Loucy (cell line): ENCODE measurements at regions not wholly inside any gene's neighbourhood (a gene's known extent, or its start where the extent isn't known, plus 50 kb on each side); places are given as distances from the start of the nearest gene placed in this dataset.

ENCODE experiments used
- H2AFZ ChIP-seq: fragments of 200-600 bp; sonication (generic); 2 replicates; pipeline ENCODE4 v1.6.0; 2016; ENCODE audit warnings: antibody characterized with exemption, mild to moderate bottlenecking, low read length, moderate library complexity
- H3F3A ChIP-seq: fragments of 200-600 bp; 2 replicates; pipeline ENCODE4 v1.6.0; 2016; ENCODE audit warnings: antibody characterized with exemption, low read depth, mild to moderate bottlenecking
- H3K27me3 ChIP-seq: fragments of 200-600 bp; sonication (generic); 2 replicates; pipeline ENCODE4 v1.6.1; 2014; ENCODE audit warnings: low read length, mild to moderate bottlenecking; ENCODE audit not compliant: insufficient read depth, poor library complexity, severe bottlenecking
- H3K36me3 ChIP-seq: fragments of 200-600 bp; sonication (generic); 2 replicates; pipeline ENCODE4 v1.6.1; 2016; ENCODE audit warnings: low read length; ENCODE audit not compliant: insufficient read depth
- H3K4me1 ChIP-seq: fragments of 200-600 bp; sonication (generic); 2 replicates; pipeline ENCODE4 v1.5.1; 2014; ENCODE audit warnings: low read length, mild to moderate bottlenecking; ENCODE audit not compliant: insufficient read depth, poor library complexity, severe bottlenecking
- H3K4me2 ChIP-seq: fragments of 200-600 bp; sonication (generic); 2 replicates; pipeline ENCODE4 v1.6.0; 2014; ENCODE audit warnings: antibody characterized with exemption, low read length, low read depth, mild to moderate bottlenecking; ENCODE audit not compliant: poor library complexity, severe bottlenecking
- H3K4me3 ChIP-seq: fragments of 200-600 bp; sonication (generic); 2 replicates; pipeline ENCODE4 v1.5.1; 2014; ENCODE audit warnings: low read length, mild to moderate bottlenecking, mixed read lengths; ENCODE audit not compliant: poor library complexity, severe bottlenecking
- H3K79me2 ChIP-seq: fragments of 200-600 bp; sonication (generic); 2 replicates; pipeline ENCODE4 v1.6.1; 2014; ENCODE audit warnings: low read length; ENCODE audit not compliant: insufficient read depth
- H3K9ac ChIP-seq: fragments of 200-600 bp; sonication (generic); 2 replicates; pipeline ENCODE4 v1.6.0; 2014; ENCODE audit warnings: mild to moderate bottlenecking, low read depth, low read length, moderate library complexity; ENCODE audit not compliant: poor library complexity, severe bottlenecking
- H3K9me2 ChIP-seq: fragments of 200-600 bp; sonication (generic); replicated peaks from 2 replicates; pipeline ENCODE4 v1.6.1; 2016; ENCODE audit warnings: low read depth, low read length, mixed read lengths
- H3K9me3 ChIP-seq: fragments of 200-600 bp; sonication (generic); 2 replicates; pipeline ENCODE4 v1.6.1; 2014; ENCODE audit warnings: mild to moderate bottlenecking, antibody characterized with exemption, low read length, low read depth; ENCODE audit not compliant: insufficient read depth
- H4K20me1 ChIP-seq: fragments of 200-600 bp; sonication (generic); 2 replicates; pipeline ENCODE4 v1.6.0; 2014; ENCODE audit warnings: antibody characterized with exemption, low read length, mild to moderate bottlenecking; ENCODE audit not compliant: insufficient read depth, poor library complexity, severe bottlenecking
- CTCF ChIP-seq: fragments of 200-600 bp; sonication (generic); conservative IDR thresholded peaks from 2 replicates; pipeline ENCODE4 v1.5.1; 2014; ENCODE audit warnings: mild to moderate bottlenecking, antibody characterized with exemption, low read length
- EZH2phosphoT487 ChIP-seq: fragments of 200-600 bp; IDR thresholded peaks from 2 replicates; pipeline ENCODE4 v1.6.1; 2018; ENCODE audit warnings: antibody characterized with exemption, mild to moderate bottlenecking, moderate library complexity, borderline replicate concordance

- H3K9me3 ChIP-seq: no peaks in the 10 kb centered on the region
- no peaks in the 10 kb centered on the region for H4K20me1 ChIP-seq
- H3K36me3 ChIP-seq: no peaks in the 10 kb centered on the region
- no peaks in the 10 kb centered on the region for H3K79me2 ChIP-seq
- H3K27me3 ChIP-seq: no peaks in the 10 kb centered on the region
- no peaks in the 10 kb centered on the region for H3F3A ChIP-seq
- peaks cover 29% of the 10 kb centered on the region for H3K4me1 ChIP-seq
- H3K4me2 ChIP-seq: peak overlapping the region; percentile 72
- H3K4me3 ChIP-seq: no peak overlapping the region
- H2AFZ ChIP-seq: no peak overlapping the region
- H3K9me2 ChIP-seq: no peaks in the 10 kb centered on the region
- TF ChIP-seq EZH2phosphoT487 (no peak), CTCF (no peak)
- H3K9ac ChIP-seq: peak overlapping the region; percentile 4
These were observed 152.6 kb upstream of the EGFLAM start for GRCh38 chr5:38105801-38106200.

- Histone ChIP-seq H3K9ac (peak overlapping the region; percentile 4), H3K4me2 (peak overlapping the region; percentile 72), H3K9me2 (no peaks in the 10 kb centered on the region), H3K4me3 (peak overlapping the region; percentile 54), H3F3A (no peaks in the 10 kb centered on the region), H2AFZ (0 out of 2 replicates have a peak overlapping the region, but pooled peaks have one; percentile 1), H3K36me3 (no peaks in the 10 kb centered on the region), H3K79me2 (no peaks in the 10 kb centered on the region), H3K4me1 (peaks cover 29% of the 10 kb centered on the region), H3K27me3 (no peaks in the 10 kb centered on the region), H3K9me3 (no peaks in the 10 kb centered on the region), H4K20me1 (no peaks in the 10 kb centered on the region)
- TF ChIP-seq EZH2phosphoT487 (no peak), CTCF (no peak)
These were observed 153.2 kb upstream of the EGFLAM start for GRCh38 chr5:38105231-38105570.

- Histone ChIP-seq H4K20me1 (no peaks in the 10 kb centered on the region), H3K27me3 (no peaks in the 10 kb centered on the region), H3K36me3 (no peaks in the 10 kb centered on the region), H3K9ac (peak overlapping the region; percentile 5), H3K4me1 (peaks cover 30% of the 10 kb centered on the region), H3F3A (no peaks in the 10 kb centered on the region), H3K9me2 (no peaks in the 10 kb centered on the region), H3K4me2 (peak overlapping the region; percentile 72), H3K9me3 (no peaks in the 10 kb centered on the region), H3K4me3 (peak overlapping the region; percentile 54), H2AFZ (0 out of 2 replicates have a peak overlapping the region, but pooled peaks have one; percentile 1), H3K79me2 (no peaks in the 10 kb centered on the region)
- no peak for TF ChIP-seq EZH2phosphoT487
- no peak for TF ChIP-seq CTCF
These were observed 153.7 kb upstream of the EGFLAM start for GRCh38 chr5:38104497-38105230.
